Frontal cortex (tissue), 3 donors: ENCODE measurements at regions not wholly inside any gene's neighbourhood (a gene's known extent, or its start where the extent isn't known, plus 50 kb on each side); places are given as distances from the start of the nearest gene placed in this dataset.
"Not testable (repeated sequence)": the region's sequence is repeated elsewhere in the genome, so short reads cannot be mapped to it uniquely, and the experiment has no call there.

Experiments
- DNase-seq, 2 donors: peaks; one replicate each; pipeline ENCODE4 v3.0.0; 2012; ENCODE audit warnings: low spot score in 2 of 2
- FAIRE-seq: peaks from 2 replicates; lab custom pipeline; 2012; peaks lifted over from hg19 to GRCh38; lab: Jason Lieb, UNC
- donor health status: control.
- donor health status: control.
- donor health status: control.

GRCh38 chr6:6981681-6982322 is 126.0 kb upstream of the RREB1 start:
- DNase-seq = no peak
- FAIRE-seq = no peak

GRCh38 chr6:6982663-6983062 is 125.1 kb upstream of the RREB1 start:
- FAIRE-seq = no peak
- DNase-seq = no peak

- FAIRE-seq (no peak), DNase-seq (no peak)
Observed at GRCh38 chr6:6984585-6985366, 123.0 kb upstream of the RREB1 start.

GRCh38 chr6:6986344-6986743 is 121.4 kb upstream of the RREB1 start:
- FAIRE-seq = no peak

GRCh38 chr6:6987749-6988148 is 120.0 kb upstream of the RREB1 start:
- DNase-seq = no peak
- FAIRE-seq = no peak

More at GRCh38 chr6:6986344-6986743, 121.4 kb upstream of the RREB1 start:
- DNase-seq = no peak

- FAIRE-seq, DNase-seq: not testable (repeated sequence)
Observed at GRCh38 chr6:6990059-6990458, 117.7 kb upstream of the RREB1 start.

- no peak for DNase-seq
- no peak for FAIRE-seq
Observed at GRCh38 chr6:6993503-6994237, 114.1 kb upstream of the RREB1 start.

GRCh38 chr6:6994796-6995195 is 113.0 kb upstream of the RREB1 start:
- FAIRE-seq = no peak

GRCh38 chr6:6995328-6995727 is 112.4 kb upstream of the RREB1 start:
- no peak for FAIRE-seq
- DNase-seq = no peak

More at GRCh38 chr6:6994796-6995195, 113.0 kb upstream of the RREB1 start:
- DNase-seq = no peak

GRCh38 chr6:6996124-6996523 is 111.6 kb upstream of the RREB1 start:
- DNase-seq (no peak), FAIRE-seq (no peak)

GRCh38 chr6:6997263-6998193 is 110.2 kb upstream of the RREB1 start:
- FAIRE-seq (no peak), DNase-seq (no peak)

GRCh38 chr6:6998194-6998569 is 109.6 kb upstream of the RREB1 start:
- FAIRE-seq = no peak
- DNase-seq = no peak

- no peak for FAIRE-seq
- DNase-seq = no peak
Observed at GRCh38 chr6:7000825-7001777, 106.7 kb upstream of the RREB1 start.

GRCh38 chr6:7003041-7003440 is 104.7 kb upstream of the RREB1 start:
- DNase-seq = no peak
- no peak for FAIRE-seq

GRCh38 chr6:7004581-7005297 is 103.0 kb upstream of the RREB1 start:
- DNase-seq (no peak), FAIRE-seq (no peak)

GRCh38 chr6:7006515-7007191 is 101.1 kb upstream of the RREB1 start:
- FAIRE-seq (no peak), DNase-seq (no peak)

GRCh38 chr6:7008451-7008988 is 99.2 kb upstream of the RREB1 start:
- DNase-seq (no peak), FAIRE-seq (no peak)
